ENCODE measurements at regions not wholly inside any gene's neighbourhood (a gene's known extent, or its start where the extent isn't known, plus 50 kb on each side); places are given as distances from the start of the nearest gene placed in this dataset.

GRCh38 chr13:67367399-67367798 lies 137.3 kb upstream of the PCDH9 start:
- DNase-seq (ENCODE audit: low read depth), result no peak

GRCh38 chr13:67366533-67366932 lies 136.4 kb upstream of the PCDH9 start:
- DNase-seq (ENCODE audit: low read depth), result no peak

- DNase-seq (ENCODE audit: low read depth), result no peak
Observed at GRCh38 chr13:67355812-67356476, 125.8 kb upstream of the PCDH9 start.

GRCh38 chr13:67353941-67354340 lies 123.8 kb upstream of the PCDH9 start:
- no peak for DNase-seq (ENCODE audit: low read depth)

DNA sequence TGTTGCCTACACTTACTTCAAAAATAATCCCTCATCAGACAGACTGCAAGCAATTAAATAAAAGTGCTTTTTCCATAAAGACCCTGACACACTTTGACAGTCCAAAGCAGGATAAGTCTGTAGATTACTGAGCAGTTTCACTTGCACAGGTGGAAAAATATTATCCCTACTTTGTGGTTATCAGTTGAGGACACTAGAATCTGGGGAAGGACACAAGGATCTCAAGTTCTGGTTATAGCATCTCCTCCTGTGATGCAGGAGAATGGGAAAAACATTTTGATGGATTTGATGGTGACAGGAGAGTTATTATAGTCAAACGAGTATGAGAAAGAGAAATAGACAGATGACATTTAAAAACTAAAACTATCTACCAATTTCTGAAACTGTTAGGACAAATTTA lies 122.9 kb upstream of the PCDH9 start:
- no peak for DNase-seq (ENCODE audit: low read depth)

DNA sequence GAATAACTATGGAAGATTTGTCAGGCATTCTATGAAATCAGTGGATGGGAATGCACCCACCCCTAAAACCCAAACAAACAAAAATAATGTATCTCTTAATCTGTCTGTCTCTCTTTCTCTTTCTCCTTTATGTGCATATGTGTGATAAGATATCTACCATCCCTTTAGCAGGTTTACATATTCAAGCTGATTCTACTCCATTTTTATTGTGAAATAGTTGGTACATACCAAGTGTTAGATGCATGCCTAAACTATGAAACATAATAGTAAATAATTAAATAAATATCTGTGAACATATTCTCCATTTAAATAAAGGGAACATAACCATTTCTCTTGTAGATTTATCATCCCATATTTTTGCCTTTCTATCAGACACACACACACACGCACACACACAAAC lies 121.8 kb upstream of the PCDH9 start:
- no peak for DNase-seq (ENCODE audit: low read depth)

GRCh38 chr13:67351114-67351513 lies 121.0 kb upstream of the PCDH9 start:
- DNase-seq (ENCODE audit: low read depth), result no peak

GRCh38 chr13:67343777-67344176 lies 113.6 kb upstream of the PCDH9 start:
- DNase-seq (ENCODE audit: low read depth), result no peak

DNA sequence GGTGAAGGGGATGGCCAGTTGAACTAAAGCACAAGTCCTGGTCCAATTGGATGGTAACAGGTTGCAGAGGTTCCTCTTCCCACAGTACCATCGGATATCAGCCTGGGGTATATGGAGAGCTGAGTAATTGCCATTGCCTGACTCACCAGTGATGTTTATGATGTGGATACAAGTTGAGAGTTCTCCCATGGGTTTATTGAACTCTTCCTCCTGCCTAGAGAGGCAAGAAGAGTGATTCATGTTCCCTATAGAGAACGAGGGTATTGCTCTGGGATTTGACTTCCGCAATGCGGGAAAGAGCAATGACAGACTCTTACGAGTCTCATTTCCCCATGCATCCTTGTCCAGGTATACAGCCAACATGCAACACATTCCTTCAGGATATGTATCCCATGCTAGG lies 111.3 kb upstream of the PCDH9 start:
- peak; percentile 18 for DNase-seq (ENCODE audit: low read depth)

DNA sequence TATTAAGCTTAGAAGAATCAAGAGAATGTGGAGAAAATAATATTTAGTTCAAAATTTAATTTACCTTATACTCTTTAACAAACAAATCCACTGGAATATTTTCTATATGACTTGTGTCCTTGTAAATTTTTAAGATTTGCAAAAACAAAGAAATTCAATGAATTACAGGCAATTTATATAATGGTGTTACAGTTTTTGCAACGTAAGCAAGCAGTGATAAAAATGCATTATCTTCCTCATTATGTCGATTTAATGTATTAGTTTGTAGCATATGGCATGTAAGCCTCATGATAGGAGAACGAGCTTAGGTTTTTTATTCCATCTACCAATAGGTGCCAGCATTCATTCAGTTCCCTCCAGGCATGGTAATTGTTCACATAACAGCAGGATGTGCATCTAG lies 100.0 kb upstream of the PCDH9 start:
- no peak for DNase-seq (ENCODE audit: low read depth)

- DNase-seq (ENCODE audit: low read depth), result no peak
Observed at GRCh38 chr13:67328895-67329294, 98.8 kb upstream of the PCDH9 start.

DNA sequence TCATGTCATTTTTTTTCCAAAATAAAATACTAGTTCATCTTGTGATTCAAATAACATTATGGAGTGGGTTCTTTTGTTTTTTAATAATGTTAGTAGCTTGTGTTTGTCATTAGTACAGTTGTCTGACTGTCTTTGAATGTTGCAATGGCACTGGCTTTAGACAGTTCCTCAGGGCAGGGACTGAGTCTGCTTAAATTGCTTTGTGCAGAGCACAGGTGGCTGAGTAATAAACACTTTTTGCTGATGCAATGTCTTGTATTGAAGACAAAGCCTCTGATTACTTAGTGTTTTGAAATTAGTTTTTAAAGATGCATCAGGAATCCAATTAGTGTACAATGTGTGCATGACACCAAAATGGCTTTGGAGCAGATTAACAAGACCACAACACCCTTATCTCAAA lies 88.7 kb upstream of the PCDH9 start:
- DNase-seq (ENCODE audit: low read depth), result no peak

- no peak for DNase-seq (ENCODE audit: low read depth)
Observed at GRCh38 chr13:67318398-67318797, 88.3 kb upstream of the PCDH9 start.

GRCh38 chr13:67314405-67314804 lies 84.3 kb upstream of the PCDH9 start:
- DNase-seq (ENCODE audit: low read depth), result no peak

GRCh38 chr13:67308004-67308772 lies 78.1 kb upstream of the PCDH9 start:
- DNase-seq (ENCODE audit: low read depth), result no peak

- no peak for DNase-seq (ENCODE audit: low read depth)
Observed at GRCh38 chr13:67306742-67307141, 76.6 kb upstream of the PCDH9 start.

DNA sequence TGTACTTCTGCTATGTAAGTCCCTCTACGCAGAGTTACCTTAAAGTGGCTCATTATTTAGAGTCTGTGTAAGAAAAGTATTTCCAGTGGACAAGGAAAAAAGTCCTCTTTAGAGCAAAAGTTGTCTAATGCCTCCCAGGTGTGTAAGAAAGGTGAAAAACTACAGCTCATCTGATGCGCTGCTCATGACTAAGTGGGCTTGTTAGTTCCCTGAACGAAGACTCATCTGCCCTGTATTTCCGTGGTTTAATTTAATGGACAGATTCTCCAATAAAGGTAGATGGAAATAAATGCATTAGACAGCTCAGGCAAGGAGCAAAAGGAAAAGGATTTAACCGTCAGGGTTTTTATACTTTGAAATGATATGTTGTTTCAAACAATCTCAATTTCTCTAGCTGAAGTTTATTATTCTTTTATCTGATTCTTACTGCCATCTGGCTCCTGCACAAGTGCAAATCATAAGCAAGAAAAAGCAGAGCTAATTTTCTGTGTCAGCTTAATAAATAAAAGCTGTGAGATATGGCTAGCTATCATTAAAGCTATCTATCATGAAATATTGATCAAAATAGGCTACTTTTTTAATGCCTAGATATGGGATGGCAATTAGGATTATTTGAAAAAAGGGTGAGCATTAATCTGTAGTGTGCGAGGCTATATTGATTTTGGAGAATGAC lies 73.7 kb upstream of the PCDH9 start:
- DNase-seq (ENCODE audit: low read depth), result no peak

DNA sequence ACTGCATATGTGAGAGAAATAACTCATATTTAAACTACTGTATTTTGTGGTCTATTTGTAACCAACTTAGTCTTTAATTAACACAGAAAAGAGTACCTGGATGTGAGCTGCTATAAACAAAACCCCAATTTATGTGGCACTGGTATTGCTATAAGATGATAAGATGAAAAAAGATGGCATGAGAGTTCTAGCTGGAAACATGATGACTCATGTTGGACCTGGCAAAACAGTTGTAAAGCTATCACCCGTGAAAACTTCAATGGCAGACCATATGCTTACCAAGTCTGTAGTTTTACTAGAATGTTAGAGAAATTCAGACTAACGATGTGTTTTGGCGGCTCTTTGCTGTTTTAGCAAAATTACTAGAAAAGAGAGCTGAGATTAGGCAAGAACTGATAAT lies 69.6 kb upstream of the PCDH9 start:
- DNase-seq (ENCODE audit: low read depth), result no peak

- peak; percentile 0 for DNase-seq (ENCODE audit: low read depth)
Observed at GRCh38 chr13:67299072-67299635, 69.0 kb upstream of the PCDH9 start.

DNA sequence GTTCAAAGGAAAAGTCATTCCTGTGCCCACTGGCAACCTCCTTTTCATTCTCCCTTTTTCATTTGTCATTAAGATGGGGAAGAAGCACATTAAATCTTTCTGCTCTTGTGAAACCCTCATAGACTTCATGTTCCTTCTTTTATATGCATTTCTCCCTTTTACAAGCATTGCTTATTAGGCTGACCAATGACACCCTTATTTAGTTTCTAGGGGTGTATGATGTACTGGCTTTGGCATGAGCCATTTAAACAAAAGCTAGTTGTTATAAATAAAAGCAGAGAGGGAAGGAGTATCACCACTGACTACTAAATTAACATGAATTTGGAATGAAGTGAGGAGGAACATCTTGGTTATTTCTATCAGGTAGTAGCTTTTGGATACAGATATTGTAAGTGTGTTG lies 68.2 kb upstream of the PCDH9 start:
- DNase-seq (ENCODE audit: low read depth), result no peak

GRCh38 chr13:67296511-67296910 lies 66.4 kb upstream of the PCDH9 start:
- no peak for DNase-seq (ENCODE audit: low read depth)

GRCh38 chr13:67292886-67293285 lies 62.8 kb upstream of the PCDH9 start:
- no peak for DNase-seq (ENCODE audit: low read depth)

- no peak for DNase-seq (ENCODE audit: low read depth)
Observed at GRCh38 chr13:67285611-67286010, 55.5 kb upstream of the PCDH9 start.
